ENCODE measurements at regions not wholly inside any gene's neighbourhood (a gene's known extent, or its start where the extent isn't known, plus 50 kb on each side); places are given as distances from the start of the nearest gene placed in this dataset.
A peak's percentile ranks its signal among the peaks of the same experiment; 100 is the strongest.

DNA sequence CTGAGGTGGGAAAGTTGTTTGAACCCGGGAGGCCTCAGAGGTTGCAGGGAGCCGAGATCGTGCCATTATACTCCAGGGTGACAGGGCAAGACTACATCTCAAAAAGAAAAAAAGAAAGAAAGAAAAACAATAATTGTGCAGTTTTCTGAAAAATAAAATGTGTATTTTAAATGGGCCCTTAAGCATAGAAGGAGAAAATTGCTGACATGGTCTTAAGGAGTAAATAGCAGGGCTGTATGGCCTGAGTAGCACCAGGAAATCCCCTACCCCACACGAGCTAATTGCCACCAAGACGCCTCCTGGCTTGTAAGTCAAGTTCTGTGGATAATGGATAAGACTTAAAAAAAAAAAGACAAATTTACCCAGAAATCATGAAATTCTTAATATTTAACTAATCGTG lies 271.4 kb upstream of the NCKAP5 start:
- WGBS (ENCODE audit: insufficient coverage, low coverage, missing lambda C conversion rate), result 0% methylated on average over 6 of the region's 6 CpGs
- no peaks in the 10 kb centered on the region for H3K27me3 ChIP-seq (ENCODE audit: control insufficient read depth in 2 of 2, insufficient read depth in 2 of 2, low read length in 2 of 2)
- DNase-seq (ENCODE audit: extremely low read depth in 1 of 4, low spot score in 3 of 4) (no peak), ATAC-seq (no peak), FAIRE-seq (no peak)
- no peaks in the 10 kb centered on the region for H3K9me1 ChIP-seq (ENCODE audit: control insufficient read depth, insufficient read depth, low read length)
- no peak overlapping the region for H3K4me3 ChIP-seq
- POLR2A ChIA-PET, result interaction anchor here (0.5 kb wide), 1 partner anchor 18 kb away, joined by 3 read pairs; no protein-coding TSS in a partner anchor
- intact Hi-C loops (cut with micrococcal nuclease), result loop anchor here (10.0 kb wide), 2 partner anchors 275 to 665 kb away; partner anchors contain the start of gene NCKAP5
- no peak overlapping the region for H3K27ac ChIP-seq (ENCODE audit: extremely low read depth, low read depth, low read length)
- CTCF ChIA-PET (ENCODE audit: low intra/inter-chr PET ratio), result no interaction called here
- H3K79me2 ChIP-seq (ENCODE audit: control insufficient read depth, insufficient read depth, low read length), result no peaks in the 10 kb centered on the region
- no TSS peak for BruUV-seq (replicated peaks)
- H4K20me1 ChIP-seq (replicated peaks; ENCODE audit: control insufficient read depth, insufficient read depth, low read length), result no peaks in the 10 kb centered on the region
- H3K9ac ChIP-seq (ENCODE audit: insufficient read depth in 1 of 2, low read depth in 2 of 2, low read length in 2 of 2), result no peak overlapping the region
- no peak overlapping the region for H3K4me2 ChIP-seq (ENCODE audit: insufficient read depth, low read length)
- H3K36me3 ChIP-seq (ENCODE audit: control insufficient read depth, insufficient read depth, low read length), result no peaks in the 10 kb centered on the region
- H3K4me1 ChIP-seq (replicated peaks in 1 of 2; ENCODE audit: control insufficient read depth in 2 of 2, insufficient read depth in 2 of 2, low read length in 2 of 2), result no peaks in the 10 kb centered on the region
- in situ Hi-C loops (cut with MboI), result no loop called here
- no peaks in the 10 kb centered on the region for H3K9me3 ChIP-seq (replicated peaks; ENCODE audit: control insufficient read depth, insufficient read depth, low read depth, low read length)
- H2AFZ ChIP-seq (ENCODE audit: low read depth, low read length), result no peak overlapping the region
- 0 out of 2 replicates have a peak, but pooled peaks have one; percentile 32 for TF ChIP-seq ZNF316 (IDR thresholded peaks at IDR 0.05)
- no peak for TF ChIP-seq RBM22 (IDR thresholded peaks at IDR 0.05; ENCODE audit: low read depth, low read length, poor library complexity, severe bottlenecking)

DNA sequence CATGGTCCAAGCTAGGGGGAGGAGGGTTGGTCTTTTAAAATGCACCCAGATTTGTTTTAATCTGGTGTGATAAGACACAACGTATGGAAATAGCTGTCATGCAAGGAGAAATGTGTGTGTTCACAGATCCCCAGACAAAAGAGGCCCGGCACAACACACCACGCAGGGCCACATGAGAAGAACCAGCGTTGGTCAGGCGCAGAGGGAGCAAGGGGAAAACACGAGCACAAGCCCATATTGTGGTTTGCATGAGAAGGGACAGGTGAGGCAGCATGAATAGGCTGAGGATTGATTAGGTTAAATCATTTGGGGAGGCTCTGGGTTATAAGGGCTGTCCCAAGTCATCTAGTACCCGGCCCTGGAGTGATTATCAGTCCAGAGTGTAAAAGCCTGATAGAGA lies 272.5 kb upstream of the NCKAP5 start:
- H3K4me2 ChIP-seq (ENCODE audit: insufficient read depth, low read length), result no peak overlapping the region
- no peaks in the 10 kb centered on the region for H3K9me3 ChIP-seq (replicated peaks; ENCODE audit: control insufficient read depth, insufficient read depth, low read depth, low read length)
- H4K20me1 ChIP-seq (replicated peaks; ENCODE audit: control insufficient read depth, insufficient read depth, low read length), result no peaks in the 10 kb centered on the region
- H3K9ac ChIP-seq (ENCODE audit: insufficient read depth in 1 of 2, low read depth in 2 of 2, low read length in 2 of 2), result no peak overlapping the region
- in situ Hi-C loops (cut with MboI) (no loop called here), intact Hi-C loops (cut with micrococcal nuclease) (loop anchor here (10.0 kb wide), 2 partner anchors 276 to 666 kb away; partner anchors contain the start of gene NCKAP5)
- no peaks in the 10 kb centered on the region for H3K27me3 ChIP-seq (ENCODE audit: control insufficient read depth in 2 of 2, insufficient read depth in 2 of 2, low read length in 2 of 2)
- CTCF ChIA-PET (ENCODE audit: low intra/inter-chr PET ratio), result no interaction called here
- no peak overlapping the region for H3K4me3 ChIP-seq
- H3K36me3 ChIP-seq (ENCODE audit: control insufficient read depth, insufficient read depth, low read length), result no peaks in the 10 kb centered on the region
- WGBS (ENCODE audit: insufficient coverage, low coverage, missing lambda C conversion rate), result 0% methylated on average over 7 of the region's 7 CpGs
- no TSS peak for BruUV-seq (replicated peaks)
- H3K79me2 ChIP-seq (ENCODE audit: control insufficient read depth, insufficient read depth, low read length), result no peaks in the 10 kb centered on the region
- FAIRE-seq (no peak), ATAC-seq (no peak), DNase-seq (ENCODE audit: extremely low read depth in 1 of 4, low spot score in 3 of 4) (no peak)
- POLR2A ChIA-PET, result interaction anchor here (0.6 kb wide), 1 partner anchor 202 kb away, joined by 3 read pairs; no protein-coding TSS in a partner anchor
- H2AFZ ChIP-seq (ENCODE audit: low read depth, low read length), result no peak overlapping the region
- no peak overlapping the region for H3K27ac ChIP-seq (ENCODE audit: extremely low read depth, low read depth, low read length)
- no peaks in the 10 kb centered on the region for H3K9me1 ChIP-seq (ENCODE audit: control insufficient read depth, insufficient read depth, low read length)
- H3K4me1 ChIP-seq (replicated peaks in 1 of 2; ENCODE audit: control insufficient read depth in 2 of 2, insufficient read depth in 2 of 2, low read length in 2 of 2), result no peaks in the 10 kb centered on the region
- TF ChIP-seq, protein P1, sequence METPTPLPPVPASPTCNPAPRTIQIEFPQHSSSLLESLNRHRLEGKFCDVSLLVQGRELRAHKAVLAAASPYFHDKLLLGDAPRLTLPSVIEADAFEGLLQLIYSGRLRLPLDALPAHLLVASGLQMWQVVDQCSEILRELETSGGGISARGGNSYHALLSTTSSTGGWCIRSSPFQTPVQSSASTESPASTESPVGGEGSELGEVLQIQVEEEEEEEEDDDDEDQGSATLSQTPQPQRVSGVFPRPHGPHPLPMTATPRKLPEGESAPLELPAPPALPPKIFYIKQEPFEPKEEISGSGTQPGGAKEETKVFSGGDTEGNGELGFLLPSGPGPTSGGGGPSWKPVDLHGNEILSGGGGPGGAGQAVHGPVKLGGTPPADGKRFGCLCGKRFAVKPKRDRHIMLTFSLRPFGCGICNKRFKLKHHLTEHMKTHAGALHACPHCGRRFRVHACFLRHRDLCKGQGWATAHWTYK (CRISPR knock-in tag; IDR thresholded peaks at IDR 0.05), result no peak
- no peak for TF ChIP-seq NFE2L1 (tag; IDR thresholded peaks at IDR 0.05; ENCODE audit: borderline replicate concordance, low read depth)
- no peak for TF ChIP-seq ZNF41 (CRISPR knock-in tag; conservative IDR thresholded peaks at IDR 0.05)
- TF ChIP-seq, protein P2, sequence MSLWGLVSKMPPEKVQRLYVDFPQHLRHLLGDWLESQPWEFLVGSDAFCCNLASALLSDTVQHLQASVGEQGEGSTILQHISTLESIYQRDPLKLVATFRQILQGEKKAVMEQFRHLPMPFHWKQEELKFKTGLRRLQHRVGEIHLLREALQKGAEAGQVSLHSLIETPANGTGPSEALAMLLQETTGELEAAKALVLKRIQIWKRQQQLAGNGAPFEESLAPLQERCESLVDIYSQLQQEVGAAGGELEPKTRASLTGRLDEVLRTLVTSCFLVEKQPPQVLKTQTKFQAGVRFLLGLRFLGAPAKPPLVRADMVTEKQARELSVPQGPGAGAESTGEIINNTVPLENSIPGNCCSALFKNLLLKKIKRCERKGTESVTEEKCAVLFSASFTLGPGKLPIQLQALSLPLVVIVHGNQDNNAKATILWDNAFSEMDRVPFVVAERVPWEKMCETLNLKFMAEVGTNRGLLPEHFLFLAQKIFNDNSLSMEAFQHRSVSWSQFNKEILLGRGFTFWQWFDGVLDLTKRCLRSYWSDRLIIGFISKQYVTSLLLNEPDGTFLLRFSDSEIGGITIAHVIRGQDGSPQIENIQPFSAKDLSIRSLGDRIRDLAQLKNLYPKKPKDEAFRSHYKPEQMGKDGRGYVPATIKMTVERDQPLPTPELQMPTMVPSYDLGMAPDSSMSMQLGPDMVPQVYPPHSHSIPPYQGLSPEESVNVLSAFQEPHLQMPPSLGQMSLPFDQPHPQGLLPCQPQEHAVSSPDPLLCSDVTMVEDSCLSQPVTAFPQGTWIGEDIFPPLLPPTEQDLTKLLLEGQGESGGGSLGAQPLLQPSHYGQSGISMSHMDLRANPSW (CRISPR knock-in tag; IDR thresholded peaks at IDR 0.05), result no peak
- no peak for TF ChIP-seq ADNP (tag; IDR thresholded peaks at IDR 0.05)
- no peak for TF ChIP-seq ZBTB1 (CRISPR knock-in tag; IDR thresholded peaks at IDR 0.05; ENCODE audit: borderline replicate concordance, low read depth)
- TF ChIP-seq SMC3 (conservative IDR thresholded peaks at IDR 0.05; ENCODE audit: insufficient read depth, low read depth, low read length), result no peak
- no peak for TF ChIP-seq NFIC (IDR thresholded peaks at IDR 0.05)
- TF ChIP-seq ZNF561 (CRISPR knock-in tag; conservative IDR thresholded peaks at IDR 0.05), result no peak
- no peak for TF ChIP-seq NONO (IDR thresholded peaks at IDR 0.05; ENCODE audit: low read depth in 2 of 2, low read length in 1 of 2)
- no peak for TF ChIP-seq ZFX (CRISPR knock-in tag; IDR thresholded peaks at IDR 0.05)
